ENCODE measurements at regions not wholly inside any gene's neighbourhood (a gene's known extent, or its start where the extent isn't known, plus 50 kb on each side); places are given as distances from the start of the nearest gene placed in this dataset.
"Not testable (repeated sequence)": the region's sequence is repeated elsewhere in the genome, so short reads cannot be mapped to it uniquely, and the experiment has no call there.

- H3K27ac Mint-ChIP-seq (ENCODE audit: unreplicated experiment): no peak overlapping the region
- DNase-seq (ENCODE audit: low spot score): no peak
- no peaks in the 10 kb centered on the region for H3K9me3 Mint-ChIP-seq (ENCODE audit: unreplicated experiment)
- H3K27me3 Mint-ChIP-seq (ENCODE audit: unreplicated experiment): peaks cover 1% of the 10 kb centered on the region
- H3K36me3 Mint-ChIP-seq (ENCODE audit: low read depth, unreplicated experiment): no peaks in the 10 kb centered on the region
- no peak overlapping the region for H3K4me3 Mint-ChIP-seq (ENCODE audit: unreplicated experiment)
- no peak for TF ChIP-seq CTCF (IDR thresholded peaks at IDR 0.05; ENCODE audit: unreplicated experiment)
- peaks cover 15% of the 10 kb centered on the region for H3K4me1 Mint-ChIP-seq (ENCODE audit: unreplicated experiment)
These were observed 231.1 kb upstream of the RUNX1 start for GRCh38 chr21:35280231-35280630.

DNA sequence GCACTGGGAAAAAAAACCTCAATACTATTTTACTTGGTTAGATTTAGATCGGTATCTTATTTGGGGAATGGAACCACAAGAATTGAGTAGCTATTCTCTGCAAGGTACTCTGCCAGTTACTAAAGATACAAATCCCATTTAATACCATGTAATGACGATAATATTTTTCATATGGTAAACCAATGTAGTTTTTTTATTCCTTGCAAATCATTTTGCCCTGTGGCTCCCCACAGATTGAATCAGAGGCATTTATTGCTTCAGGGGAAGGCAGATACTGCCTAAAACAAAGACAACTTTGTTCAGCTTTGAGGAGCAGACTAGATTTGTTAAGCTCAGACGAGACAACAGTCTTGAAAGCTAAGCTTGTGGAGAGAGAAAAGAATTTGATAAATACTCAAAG is 226.7 kb upstream of the RUNX1 start:
- H3K9me3 Mint-ChIP-seq (ENCODE audit: unreplicated experiment): no peaks in the 10 kb centered on the region
- H3K36me3 Mint-ChIP-seq (ENCODE audit: low read depth, unreplicated experiment): no peaks in the 10 kb centered on the region
- DNase-seq (ENCODE audit: low spot score): no peak
- TF ChIP-seq CTCF (IDR thresholded peaks at IDR 0.05; ENCODE audit: unreplicated experiment): no peak
- no peaks in the 10 kb centered on the region for H3K27me3 Mint-ChIP-seq (ENCODE audit: unreplicated experiment)
- H3K27ac Mint-ChIP-seq (ENCODE audit: unreplicated experiment): no peak overlapping the region
- no peaks in the 10 kb centered on the region for H3K4me1 Mint-ChIP-seq (ENCODE audit: unreplicated experiment)
- no peak overlapping the region for H3K4me3 Mint-ChIP-seq (ENCODE audit: unreplicated experiment)

GRCh38 chr21:35274923-35275322 is 225.8 kb upstream of the RUNX1 start:
- DNase-seq (ENCODE audit: low spot score): no peak

DNA sequence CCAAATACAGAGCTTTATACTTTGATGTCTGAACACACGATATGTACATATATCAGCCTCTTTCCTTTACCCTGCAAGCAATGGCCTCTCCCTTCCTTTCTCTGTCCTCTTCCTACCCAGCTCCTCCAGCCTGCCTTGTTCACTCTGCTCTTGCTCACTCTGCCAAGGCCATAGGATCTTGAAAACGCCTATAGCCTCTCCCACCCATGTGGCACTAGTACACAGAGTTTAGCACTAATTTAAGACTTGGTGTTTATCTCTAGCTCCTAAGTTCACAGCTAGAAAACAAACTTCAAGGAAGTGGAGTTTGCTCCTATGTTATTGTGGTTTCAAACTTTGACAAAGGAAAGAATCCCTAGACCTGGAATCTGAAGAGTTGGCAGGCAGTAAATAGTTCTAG is 225.0 kb upstream of the RUNX1 start:
- TF ChIP-seq CTCF (IDR thresholded peaks at IDR 0.05; ENCODE audit: unreplicated experiment): no peak
- DNase-seq (ENCODE audit: low spot score): no peak
- Mint-ChIP-seq H3K27ac (ENCODE audit: unreplicated experiment) (no peak overlapping the region), H3K36me3 (ENCODE audit: low read depth, unreplicated experiment) (no peaks in the 10 kb centered on the region), H3K4me1 (ENCODE audit: unreplicated experiment) (no peaks in the 10 kb centered on the region), H3K9me3 (ENCODE audit: unreplicated experiment) (no peaks in the 10 kb centered on the region), H3K27me3 (ENCODE audit: unreplicated experiment) (peaks cover 4% of the 10 kb centered on the region), H3K4me3 (ENCODE audit: unreplicated experiment) (no peak overlapping the region)

More at GRCh38 chr21:35274923-35275322, 225.8 kb upstream of the RUNX1 start:
- Mint-ChIP-seq H3K27me3 (ENCODE audit: unreplicated experiment) (no peaks in the 10 kb centered on the region), H3K36me3 (ENCODE audit: low read depth, unreplicated experiment) (no peaks in the 10 kb centered on the region), H3K4me3 (ENCODE audit: unreplicated experiment) (no peak overlapping the region), H3K9me3 (ENCODE audit: unreplicated experiment) (no peaks in the 10 kb centered on the region), H3K27ac (ENCODE audit: unreplicated experiment) (no peak overlapping the region), H3K4me1 (ENCODE audit: unreplicated experiment) (no peaks in the 10 kb centered on the region)
- no peak for TF ChIP-seq CTCF (IDR thresholded peaks at IDR 0.05; ENCODE audit: unreplicated experiment)

- Mint-ChIP-seq H3K4me1 (ENCODE audit: unreplicated experiment) (no peaks in the 10 kb centered on the region), H3K27ac (ENCODE audit: unreplicated experiment) (no peak overlapping the region), H3K4me3 (ENCODE audit: unreplicated experiment) (no peak overlapping the region), H3K36me3 (ENCODE audit: low read depth, unreplicated experiment) (no peaks in the 10 kb centered on the region), H3K9me3 (ENCODE audit: unreplicated experiment) (no peaks in the 10 kb centered on the region), H3K27me3 (ENCODE audit: unreplicated experiment) (peaks cover 4% of the 10 kb centered on the region)
- no peak for TF ChIP-seq CTCF (IDR thresholded peaks at IDR 0.05; ENCODE audit: unreplicated experiment)
- no peak for DNase-seq (ENCODE audit: low spot score)
These were observed 224.2 kb upstream of the RUNX1 start for GRCh38 chr21:35273333-35273732.

- H3K36me3 Mint-ChIP-seq (ENCODE audit: low read depth, unreplicated experiment); DNase-seq (ENCODE audit: low spot score); H3K27ac Mint-ChIP-seq (ENCODE audit: unreplicated experiment); H3K27me3 Mint-ChIP-seq (ENCODE audit: unreplicated experiment); H3K4me3 Mint-ChIP-seq (ENCODE audit: unreplicated experiment); H3K9me3 Mint-ChIP-seq (ENCODE audit: unreplicated experiment); H3K4me1 Mint-ChIP-seq (ENCODE audit: unreplicated experiment): not testable (repeated sequence)
These were observed 222.4 kb upstream of the RUNX1 start for GRCh38 chr21:35271344-35272118.

Data from endothelial cell (in vitro differentiated cells).